Fibroblast of pulmonary artery (primary cell): ENCODE measurements at regions not wholly inside any gene's neighbourhood (a gene's known extent, or its start where the extent isn't known, plus 50 kb on each side); places are given as distances from the start of the nearest gene placed in this dataset.
A peak's percentile ranks its signal among the peaks of the same experiment; 100 is the strongest.
"Not testable (repeated sequence)": the region's sequence is repeated elsewhere in the genome, so short reads cannot be mapped to it uniquely, and the experiment has no call there.

ENCODE experiments used
- DNase-seq: peaks from one replicate; pipeline ENCODE4 v3.0.0-alpha.2; 2010; ENCODE audit warnings: low read depth
- H3K4me3 ChIP-seq: replicated peaks from 2 replicates; pipeline ENCODE4 v1.5.1; 2011; ENCODE audit warnings: low read depth, mild to moderate bottlenecking, control low read depth, low read length, moderate library complexity
- CTCF ChIP-seq: IDR thresholded peaks from 2 replicates; pipeline ENCODE4 v1.5.1; 2011; ENCODE audit warnings: mild to moderate bottlenecking, control low read depth, low read length, inconsistent platforms; ENCODE audit errors: missing control alignments

- DNase-seq = peak; percentile 35
- H3K4me3 ChIP-seq = no peak overlapping the region
These were observed 91.2 kb downstream of the IRX5 start for GRCh38 chr16:55021595-55022475.

GRCh38 chr16:55027260-55027659 lies 96.6 kb downstream of the IRX5 start:
- DNase-seq, H3K4me3 ChIP-seq: not testable (repeated sequence)

More at GRCh38 chr16:55021595-55022475, 91.2 kb downstream of the IRX5 start:
- TF ChIP-seq CTCF = peak; percentile 11

GRCh38 chr16:55029509-55029908 lies 98.8 kb downstream of the IRX5 start:
- no peak for TF ChIP-seq CTCF
- no peak for DNase-seq
- no peak overlapping the region for H3K4me3 ChIP-seq

GRCh38 chr16:55030944-55031343 lies 100.3 kb downstream of the IRX5 start:
- TF ChIP-seq CTCF = no peak
- DNase-seq = no peak
- H3K4me3 ChIP-seq = no peak overlapping the region

- DNase-seq = no peak
- no peak overlapping the region for H3K4me3 ChIP-seq
- no peak for TF ChIP-seq CTCF
These were observed 100.8 kb downstream of the IRX5 start for GRCh38 chr16:55031481-55031880.

GRCh38 chr16:55033225-55034156 lies 102.8 kb downstream of the IRX5 start:
- no peak for DNase-seq
- TF ChIP-seq CTCF = no peak
- no peak overlapping the region for H3K4me3 ChIP-seq

GRCh38 chr16:55035029-55035428 lies 104.4 kb downstream of the IRX5 start:
- DNase-seq = no peak
- no peak overlapping the region for H3K4me3 ChIP-seq
- TF ChIP-seq CTCF = peak; percentile 26
